Tibial nerve (tissue), 4 donors: ENCODE measurements at regions not wholly inside any gene's neighbourhood (a gene's known extent, or its start where the extent isn't known, plus 50 kb on each side); places are given as distances from the start of the nearest gene placed in this dataset.

Source experiments
- DNase-seq, 2 donors: peaks; one replicate each; pipeline ENCODE4 v3.0.0-alpha.2; 2019; ENCODE audit warnings: low spot score in 2 of 2
- H3K27ac ChIP-seq, 4 donors: fragments of 200-600 bp; sonication (generic) in 3 of 4; one replicate each; pipeline ENCODE4 v1.5.1; 2017 to 2019; ENCODE audit warnings: mild to moderate bottlenecking in 1 of 4
- H3K27me3 ChIP-seq, 2 donors: fragments of 200-600 bp; sonication (generic) in 1 of 2; one replicate each; pipeline versions ENCODE4 v1.5.1 to v1.6.0; 2017 to 2019
- H3K36me3 ChIP-seq, 3 donors: fragments of 200-600 bp; sonication (generic); one replicate each; pipeline ENCODE4 v1.5.1; 2018 to 2019
- H3K4me1 ChIP-seq, 4 donors: fragments of 200-600 bp; sonication (generic) in 3 of 4; one replicate each; pipeline ENCODE4 v1.5.1; 2017 to 2019
- H3K4me3 ChIP-seq, 4 donors: fragments of 200-600 bp; sonication (generic) in 3 of 4; one replicate each; pipeline ENCODE4 v1.5.1; 2017 to 2019; ENCODE audit warnings: mild to moderate bottlenecking in 1 of 4, moderate library complexity in 1 of 4
- H3K9me3 ChIP-seq, 4 donors: fragments of 200-600 bp; sonication (generic) in 3 of 4; one replicate each; pipeline ENCODE4 v1.5.1; 2017 to 2019
- EP300 ChIP-seq, 2 donors: sonication (generic); formaldehyde crosslinking; IDR thresholded peaks; one replicate each; pipeline ENCODE4 v1.6.1; 2017; ENCODE audit warnings: antibody characterized with exemption in 2 of 2, mild to moderate bottlenecking in 1 of 2
- POLR2A ChIP-seq, 2 donors: fragments of 450-650 bp; IDR thresholded peaks; one replicate each; pipeline ENCODE4 v1.6.1; 2017; ENCODE audit warnings: antibody characterized with exemption in 2 of 2, mild to moderate bottlenecking in 2 of 2, moderate library complexity in 2 of 2
- WGBS, 2 donors: methylation state at CpG; one replicate each; pipeline ENCODE4 v1.1.5; 2018; 5-methylcytosine and 5-hydroxymethylcytosine counted together
- TF ChIP-seq, protein P1 (sequence below), 5 experiments: fragments of 200-600 bp in 3 of 5; fragments of 450-650 bp in 2 of 5; sonication (generic) in 3 of 5; IDR thresholded peaks; one replicate each; pipeline ENCODE4 v1.5.1; 2016 to 2019; ENCODE audit warnings: antibody characterized with exemption in 5 of 5, mild to moderate bottlenecking in 3 of 5, moderate library complexity in 2 of 5

DNA sequence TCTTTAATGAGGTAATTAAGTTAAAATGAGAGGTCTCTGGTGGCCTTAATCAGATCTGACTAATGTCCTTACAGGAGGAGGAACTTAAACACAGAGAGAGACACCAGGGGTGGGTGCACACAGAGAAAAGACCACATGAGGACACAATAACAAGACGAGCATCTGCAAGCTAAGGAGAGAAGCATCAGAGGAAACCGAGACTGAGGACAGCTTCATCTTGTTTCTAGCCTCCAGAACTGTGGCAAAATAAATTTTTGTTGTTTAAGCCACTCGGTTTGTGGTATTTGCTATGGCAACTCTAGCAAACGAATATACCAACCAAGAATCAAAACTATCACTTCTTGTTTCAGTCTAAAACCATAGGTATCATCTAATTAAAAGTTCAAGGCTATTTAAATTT is 400.1 kb downstream of the PID1 start:
- Histone ChIP-seq H3K9me3 (peaks cover 0 to 7% (median 0%) of the 10 kb centered on the region in 4 donors), H3K27me3 (no peaks in the 10 kb centered on the region), H3K27ac (no peak overlapping the region), H3K4me1 (peaks cover 0 to 3% (median 0%) of the 10 kb centered on the region in 4 donors), H3K36me3 (no peaks in the 10 kb centered on the region), H3K4me3 (no peak overlapping the region)
- no peak for DNase-seq
- no peak for TF ChIP-seq EP300 (IDR thresholded peaks at IDR 0.05)
- 68 to 89% methylated on average over 4 of the region's 4 CpGs for WGBS, 2 donors

DNA sequence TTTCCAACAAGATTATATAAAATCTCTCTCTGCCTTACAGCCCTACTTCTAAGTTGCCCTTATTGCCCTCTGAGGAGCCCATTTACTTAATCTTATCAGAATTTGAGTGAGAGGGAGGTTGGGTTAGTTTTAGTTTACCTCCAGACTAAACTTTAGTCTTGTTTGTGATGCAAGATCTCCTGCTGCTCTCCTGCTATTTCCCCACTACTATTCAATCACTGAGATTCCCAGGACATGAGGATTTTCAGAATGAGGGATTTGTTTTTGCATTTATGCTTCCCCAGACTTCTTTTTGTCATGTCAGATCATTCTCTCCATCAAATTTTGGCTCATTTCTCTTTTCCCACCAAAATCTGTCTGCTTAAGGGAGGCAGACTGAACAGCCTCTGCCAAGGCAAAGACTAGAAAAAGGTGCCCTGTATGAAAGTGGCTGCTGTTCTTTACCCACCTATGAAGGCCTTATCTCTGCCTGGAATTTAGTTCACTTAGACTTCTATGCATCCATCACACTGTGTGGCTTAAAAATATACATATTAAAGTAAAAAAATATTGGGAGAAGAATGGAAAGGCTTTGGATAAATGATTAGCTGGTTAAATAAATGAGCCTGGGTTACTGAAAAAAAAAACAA is 401.3 kb downstream of the PID1 start:
- H3K36me3 ChIP-seq, result no peaks in the 10 kb centered on the region
- no peak for DNase-seq
- TF ChIP-seq, protein P1, sequence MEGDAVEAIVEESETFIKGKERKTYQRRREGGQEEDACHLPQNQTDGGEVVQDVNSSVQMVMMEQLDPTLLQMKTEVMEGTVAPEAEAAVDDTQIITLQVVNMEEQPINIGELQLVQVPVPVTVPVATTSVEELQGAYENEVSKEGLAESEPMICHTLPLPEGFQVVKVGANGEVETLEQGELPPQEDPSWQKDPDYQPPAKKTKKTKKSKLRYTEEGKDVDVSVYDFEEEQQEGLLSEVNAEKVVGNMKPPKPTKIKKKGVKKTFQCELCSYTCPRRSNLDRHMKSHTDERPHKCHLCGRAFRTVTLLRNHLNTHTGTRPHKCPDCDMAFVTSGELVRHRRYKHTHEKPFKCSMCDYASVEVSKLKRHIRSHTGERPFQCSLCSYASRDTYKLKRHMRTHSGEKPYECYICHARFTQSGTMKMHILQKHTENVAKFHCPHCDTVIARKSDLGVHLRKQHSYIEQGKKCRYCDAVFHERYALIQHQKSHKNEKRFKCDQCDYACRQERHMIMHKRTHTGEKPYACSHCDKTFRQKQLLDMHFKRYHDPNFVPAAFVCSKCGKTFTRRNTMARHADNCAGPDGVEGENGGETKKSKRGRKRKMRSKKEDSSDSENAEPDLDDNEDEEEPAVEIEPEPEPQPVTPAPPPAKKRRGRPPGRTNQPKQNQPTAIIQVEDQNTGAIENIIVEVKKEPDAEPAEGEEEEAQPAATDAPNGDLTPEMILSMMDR (IDR thresholded peaks at IDR 0.05), result no peak
- TF ChIP-seq POLR2A (IDR thresholded peaks at IDR 0.05) (no peak), EP300 (IDR thresholded peaks at IDR 0.05) (no peak)
- no peak overlapping the region for H3K27ac ChIP-seq
- H3K9me3 ChIP-seq, result peaks cover 0 to 10% (median 0%) of the 10 kb centered on the region in 4 donors
- no peaks in the 10 kb centered on the region for H3K4me1 ChIP-seq
- H3K27me3 ChIP-seq, result no peaks in the 10 kb centered on the region
- H3K4me3 ChIP-seq, result no peak overlapping the region

DNA sequence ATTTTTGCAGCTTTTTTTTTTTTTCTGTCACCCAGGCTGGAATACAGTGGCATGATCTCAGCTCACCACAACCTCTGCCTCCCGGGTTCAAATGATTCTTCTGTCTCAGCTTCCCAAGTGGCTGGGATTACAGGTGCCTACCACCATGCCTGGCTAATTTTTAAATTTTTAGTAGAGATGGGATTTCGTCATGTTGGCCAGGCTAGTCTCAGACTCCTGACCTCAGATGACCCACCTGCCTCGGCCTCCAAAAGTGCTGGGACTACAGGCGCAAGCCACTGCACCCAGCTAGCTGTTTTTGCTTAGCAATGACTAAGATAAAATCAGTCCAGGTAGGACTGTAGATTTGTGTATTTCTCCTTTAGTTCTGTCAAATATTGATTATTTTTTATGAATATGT is 403.7 kb downstream of the PID1 start:
- DNase-seq, result no peak
- Histone ChIP-seq H3K27me3 (no peaks in the 10 kb centered on the region), H3K4me1 (no peaks in the 10 kb centered on the region), H3K4me3 (no peak overlapping the region), H3K27ac (no peak overlapping the region), H3K9me3 (peaks cover 0 to 7% (median 0%) of the 10 kb centered on the region in 4 donors), H3K36me3 (no peaks in the 10 kb centered on the region)
- TF ChIP-seq POLR2A (IDR thresholded peaks at IDR 0.05), result no peak
- TF ChIP-seq, protein P1 (IDR thresholded peaks at IDR 0.05), result no peak
- no peak for TF ChIP-seq EP300 (IDR thresholded peaks at IDR 0.05)
- WGBS, 2 donors, result 92 to 95% methylated on average over 4 of the region's 4 CpGs

DNA sequence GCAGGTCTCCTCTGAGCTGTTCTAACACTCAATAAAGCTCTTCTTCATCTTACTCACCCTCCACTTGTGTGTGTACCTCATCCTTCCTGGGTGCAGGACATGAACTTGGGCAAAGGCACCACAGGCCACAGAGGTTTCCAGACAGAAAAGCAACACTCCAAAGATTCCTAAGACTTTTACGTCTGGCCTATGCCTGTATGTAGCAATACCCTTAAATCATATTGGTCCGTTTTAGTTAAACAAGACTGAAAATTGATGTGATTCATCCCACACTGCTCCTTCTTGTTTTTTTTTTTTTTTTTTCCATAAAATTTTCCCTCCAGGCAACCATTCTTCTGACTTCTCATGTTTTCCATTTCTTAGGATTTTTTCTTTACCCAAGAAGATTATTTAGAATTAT is 404.3 kb downstream of the PID1 start:
- H3K4me1 ChIP-seq, result no peaks in the 10 kb centered on the region
- H3K36me3 ChIP-seq, result no peaks in the 10 kb centered on the region
- TF ChIP-seq, protein P1 (IDR thresholded peaks at IDR 0.05), result no peak
- no peak for TF ChIP-seq POLR2A (IDR thresholded peaks at IDR 0.05)
- TF ChIP-seq EP300 (IDR thresholded peaks at IDR 0.05), result no peak
- peaks cover 0 to 7% (median 0%) of the 10 kb centered on the region in 4 donors for H3K9me3 ChIP-seq
- H3K27ac ChIP-seq, result no peak overlapping the region
- WGBS, 2 donors, result 84 to 86% methylated on average over 2 of the region's 2 CpGs
- no peaks in the 10 kb centered on the region for H3K27me3 ChIP-seq
- no peak for DNase-seq
- no peak overlapping the region for H3K4me3 ChIP-seq

DNA sequence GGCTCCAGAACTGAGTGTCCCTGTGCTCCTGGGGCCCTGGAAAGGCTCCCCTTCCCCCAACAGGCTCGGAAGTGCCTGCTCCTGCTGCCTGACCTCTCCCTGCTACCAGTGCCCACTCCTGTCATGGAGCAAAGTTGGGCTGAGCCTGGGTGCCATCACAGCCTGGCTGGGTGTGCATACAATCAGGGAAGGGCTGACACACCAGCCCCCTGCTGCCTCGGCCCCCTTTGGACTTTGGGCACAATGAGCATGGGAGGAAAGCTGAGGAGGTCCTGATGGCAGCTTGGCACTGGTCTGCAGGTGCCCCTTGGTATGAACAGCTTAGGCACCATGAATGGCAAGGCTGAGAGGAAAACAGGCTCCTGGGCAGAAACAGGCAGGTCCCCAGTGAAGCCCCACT is 405.0 kb downstream of the PID1 start:
- WGBS, 2 donors, result 80 to 83% methylated on average over 2 of the region's 2 CpGs
- H3K4me1 ChIP-seq, result no peaks in the 10 kb centered on the region
- DNase-seq, result no peak
- TF ChIP-seq, protein P1 (IDR thresholded peaks at IDR 0.05), result no peak
- TF ChIP-seq POLR2A (IDR thresholded peaks at IDR 0.05) (no peak), EP300 (IDR thresholded peaks at IDR 0.05) (no peak)
- H3K36me3 ChIP-seq, result no peaks in the 10 kb centered on the region
- peaks cover 0 to 7% (median 0%) of the 10 kb centered on the region in 4 donors for H3K9me3 ChIP-seq
- H3K4me3 ChIP-seq, result no peak overlapping the region
- H3K27me3 ChIP-seq, result no peaks in the 10 kb centered on the region
- H3K27ac ChIP-seq, result no peak overlapping the region

DNA sequence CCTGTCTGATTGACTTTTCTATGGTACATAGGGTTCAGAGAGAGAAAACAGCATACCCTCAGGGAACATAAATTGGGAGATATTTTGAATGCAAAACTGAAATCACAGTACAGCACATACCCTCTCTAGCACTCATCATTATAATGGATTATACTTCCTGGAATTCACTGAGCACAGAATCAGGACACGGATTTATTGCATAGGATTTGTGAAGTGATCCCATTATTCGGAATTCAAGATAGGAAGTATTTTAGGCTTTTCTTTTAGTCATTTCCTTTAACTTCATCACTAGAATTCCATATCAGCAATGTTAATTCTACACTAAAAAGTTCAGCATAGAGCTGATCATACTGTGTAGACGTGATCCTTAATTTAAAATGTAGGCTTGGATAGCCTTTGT is 407.0 kb downstream of the PID1 start:
- no peaks in the 10 kb centered on the region for H3K36me3 ChIP-seq
- peaks cover 0 to 7% (median 0%) of the 10 kb centered on the region in 4 donors for H3K9me3 ChIP-seq
- H3K27ac ChIP-seq, result no peak overlapping the region
- WGBS, 2 donors, result 74 to 79% methylated on average over 3 of the region's 3 CpGs
- no peak overlapping the region for H3K4me3 ChIP-seq
- no peaks in the 10 kb centered on the region for H3K4me1 ChIP-seq
- no peaks in the 10 kb centered on the region for H3K27me3 ChIP-seq
- TF ChIP-seq, protein P1 (IDR thresholded peaks at IDR 0.05), result no peak
- TF ChIP-seq POLR2A (IDR thresholded peaks at IDR 0.05) (no peak), EP300 (IDR thresholded peaks at IDR 0.05) (no peak)
- no peak for DNase-seq
